ENCODE measurements at regions not wholly inside any gene's neighbourhood (a gene's known extent, or its start where the extent isn't known, plus 50 kb on each side); places are given as distances from the start of the nearest gene placed in this dataset.

DNA sequence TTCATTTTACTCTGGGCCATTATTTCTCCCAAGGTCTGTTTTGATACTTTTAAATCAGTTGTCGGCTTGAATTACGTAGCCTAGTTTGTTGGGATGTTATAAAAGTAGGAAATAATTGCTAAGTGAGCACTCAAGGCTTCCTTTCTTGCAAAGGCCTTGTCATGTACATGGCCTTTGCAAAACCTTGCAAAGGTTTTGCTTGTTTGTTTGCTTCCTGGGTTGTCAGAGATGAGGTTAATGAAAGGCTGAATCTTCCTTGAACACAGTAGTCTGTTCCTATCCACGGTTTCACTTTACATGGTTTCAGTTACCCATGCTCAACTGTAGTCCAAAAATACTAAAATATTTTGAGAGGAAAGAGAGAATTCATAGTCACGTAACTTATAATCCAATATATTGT is 113.5 kb downstream of the NAA11 start:
- no peaks in the 10 kb centered on the region for H3K27me3 ChIP-seq (ENCODE audit: insufficient read depth, low read depth, low read length)
- no peaks in the 10 kb centered on the region for H3F3A ChIP-seq (ENCODE audit: insufficient read depth, low read length, poor library complexity, severe bottlenecking)
- H4K20me1 ChIP-seq (ENCODE audit: insufficient read depth), result no peaks in the 10 kb centered on the region
- TF ChIP-seq EZH2 (IDR thresholded peaks at IDR 0.05; ENCODE audit: borderline replicate concordance, insufficient read depth, low read length, poor library complexity, severe bottlenecking) (no peak), TAF1 (IDR thresholded peaks at IDR 0.05; ENCODE audit: low read depth) (no peak), EP300 (conservative IDR thresholded peaks at IDR 0.05; ENCODE audit: poor library complexity, severe bottlenecking) (no peak)
- no peak overlapping the region for H2AFZ ChIP-seq (ENCODE audit: low read depth, low read length)
- no peak overlapping the region for H3K4me2 ChIP-seq (ENCODE audit: low read length)
- H3K4me3 ChIP-seq (ENCODE audit: low read length), result no peak overlapping the region
- no peaks in the 10 kb centered on the region for H3K79me2 ChIP-seq (replicated peaks; ENCODE audit: insufficient read depth, low read length)
- H3K36me3 ChIP-seq (ENCODE audit: insufficient read depth, low read length), result no peaks in the 10 kb centered on the region
- no peak overlapping the region for H3K27ac ChIP-seq (ENCODE audit: low read length)
- H3K9me3 ChIP-seq (ENCODE audit: low read length), result no peaks in the 10 kb centered on the region
- no peak overlapping the region for H3K9ac ChIP-seq (ENCODE audit: low read length)
- H3K9me2 ChIP-seq (ENCODE audit: insufficient read depth, low read length), result no peaks in the 10 kb centered on the region

DNA sequence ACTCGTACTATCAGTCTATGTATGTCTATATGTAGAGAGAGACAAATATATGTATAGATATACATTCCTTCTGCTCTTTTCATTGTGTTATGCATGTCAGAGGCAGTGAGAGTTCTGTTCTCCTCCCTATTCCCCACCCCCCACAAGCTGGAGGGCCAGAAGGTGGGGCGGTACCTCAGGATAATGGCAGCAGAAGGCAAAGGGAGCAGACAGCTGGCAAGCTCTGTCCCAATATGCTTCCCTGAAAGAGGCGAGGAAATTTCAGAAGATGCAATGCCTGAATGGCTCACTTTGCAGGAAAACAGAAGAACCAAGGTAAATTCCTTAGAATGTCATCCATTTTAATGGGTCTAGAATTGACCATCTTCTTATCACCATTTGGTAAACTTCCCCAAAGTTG is 114.4 kb downstream of the NAA11 start:
- no peak overlapping the region for H3K4me3 ChIP-seq (ENCODE audit: low read length)
- H3K4me2 ChIP-seq (ENCODE audit: low read length), result no peak overlapping the region
- no peak overlapping the region for H3K27ac ChIP-seq (ENCODE audit: low read length)
- H4K20me1 ChIP-seq (ENCODE audit: insufficient read depth), result no peaks in the 10 kb centered on the region
- H3F3A ChIP-seq (ENCODE audit: insufficient read depth, low read length, poor library complexity, severe bottlenecking), result no peaks in the 10 kb centered on the region
- no peaks in the 10 kb centered on the region for H3K79me2 ChIP-seq (replicated peaks; ENCODE audit: insufficient read depth, low read length)
- H3K9ac ChIP-seq (ENCODE audit: low read length), result no peak overlapping the region
- H3K9me3 ChIP-seq (ENCODE audit: low read length), result no peaks in the 10 kb centered on the region
- H3K9me2 ChIP-seq (ENCODE audit: insufficient read depth, low read length), result no peaks in the 10 kb centered on the region
- H2AFZ ChIP-seq (ENCODE audit: low read depth, low read length), result no peak overlapping the region
- TF ChIP-seq POLR2AphosphoS5 (IDR thresholded peaks at IDR 0.05), result no peak
- no peak for TF ChIP-seq EZH2 (IDR thresholded peaks at IDR 0.05; ENCODE audit: borderline replicate concordance, insufficient read depth, low read length, poor library complexity, severe bottlenecking)
- no peak for TF ChIP-seq SMC3 (conservative IDR thresholded peaks at IDR 0.05; ENCODE audit: poor library complexity)
- TF ChIP-seq TAF1 (IDR thresholded peaks at IDR 0.05; ENCODE audit: low read depth), result no peak
- TF ChIP-seq MXI1 (conservative IDR thresholded peaks at IDR 0.05; ENCODE audit: poor library complexity, severe bottlenecking), result no peak
- TF ChIP-seq EP300 (conservative IDR thresholded peaks at IDR 0.05; ENCODE audit: poor library complexity, severe bottlenecking), result no peak
- TF ChIP-seq, protein P1, sequence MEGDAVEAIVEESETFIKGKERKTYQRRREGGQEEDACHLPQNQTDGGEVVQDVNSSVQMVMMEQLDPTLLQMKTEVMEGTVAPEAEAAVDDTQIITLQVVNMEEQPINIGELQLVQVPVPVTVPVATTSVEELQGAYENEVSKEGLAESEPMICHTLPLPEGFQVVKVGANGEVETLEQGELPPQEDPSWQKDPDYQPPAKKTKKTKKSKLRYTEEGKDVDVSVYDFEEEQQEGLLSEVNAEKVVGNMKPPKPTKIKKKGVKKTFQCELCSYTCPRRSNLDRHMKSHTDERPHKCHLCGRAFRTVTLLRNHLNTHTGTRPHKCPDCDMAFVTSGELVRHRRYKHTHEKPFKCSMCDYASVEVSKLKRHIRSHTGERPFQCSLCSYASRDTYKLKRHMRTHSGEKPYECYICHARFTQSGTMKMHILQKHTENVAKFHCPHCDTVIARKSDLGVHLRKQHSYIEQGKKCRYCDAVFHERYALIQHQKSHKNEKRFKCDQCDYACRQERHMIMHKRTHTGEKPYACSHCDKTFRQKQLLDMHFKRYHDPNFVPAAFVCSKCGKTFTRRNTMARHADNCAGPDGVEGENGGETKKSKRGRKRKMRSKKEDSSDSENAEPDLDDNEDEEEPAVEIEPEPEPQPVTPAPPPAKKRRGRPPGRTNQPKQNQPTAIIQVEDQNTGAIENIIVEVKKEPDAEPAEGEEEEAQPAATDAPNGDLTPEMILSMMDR (IDR thresholded peaks at IDR 0.05; ENCODE audit: poor library complexity, severe bottlenecking), result no peak
- TF ChIP-seq, protein P2, sequence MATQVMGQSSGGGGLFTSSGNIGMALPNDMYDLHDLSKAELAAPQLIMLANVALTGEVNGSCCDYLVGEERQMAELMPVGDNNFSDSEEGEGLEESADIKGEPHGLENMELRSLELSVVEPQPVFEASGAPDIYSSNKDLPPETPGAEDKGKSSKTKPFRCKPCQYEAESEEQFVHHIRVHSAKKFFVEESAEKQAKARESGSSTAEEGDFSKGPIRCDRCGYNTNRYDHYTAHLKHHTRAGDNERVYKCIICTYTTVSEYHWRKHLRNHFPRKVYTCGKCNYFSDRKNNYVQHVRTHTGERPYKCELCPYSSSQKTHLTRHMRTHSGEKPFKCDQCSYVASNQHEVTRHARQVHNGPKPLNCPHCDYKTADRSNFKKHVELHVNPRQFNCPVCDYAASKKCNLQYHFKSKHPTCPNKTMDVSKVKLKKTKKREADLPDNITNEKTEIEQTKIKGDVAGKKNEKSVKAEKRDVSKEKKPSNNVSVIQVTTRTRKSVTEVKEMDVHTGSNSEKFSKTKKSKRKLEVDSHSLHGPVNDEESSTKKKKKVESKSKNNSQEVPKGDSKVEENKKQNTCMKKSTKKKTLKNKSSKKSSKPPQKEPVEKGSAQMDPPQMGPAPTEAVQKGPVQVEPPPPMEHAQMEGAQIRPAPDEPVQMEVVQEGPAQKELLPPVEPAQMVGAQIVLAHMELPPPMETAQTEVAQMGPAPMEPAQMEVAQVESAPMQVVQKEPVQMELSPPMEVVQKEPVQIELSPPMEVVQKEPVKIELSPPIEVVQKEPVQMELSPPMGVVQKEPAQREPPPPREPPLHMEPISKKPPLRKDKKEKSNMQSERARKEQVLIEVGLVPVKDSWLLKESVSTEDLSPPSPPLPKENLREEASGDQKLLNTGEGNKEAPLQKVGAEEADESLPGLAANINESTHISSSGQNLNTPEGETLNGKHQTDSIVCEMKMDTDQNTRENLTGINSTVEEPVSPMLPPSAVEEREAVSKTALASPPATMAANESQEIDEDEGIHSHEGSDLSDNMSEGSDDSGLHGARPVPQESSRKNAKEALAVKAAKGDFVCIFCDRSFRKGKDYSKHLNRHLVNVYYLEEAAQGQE (IDR thresholded peaks at IDR 0.05; ENCODE audit: borderline replicate concordance), result no peak
- no peak for TF ChIP-seq RAD21 (conservative IDR thresholded peaks at IDR 0.05)
- no peaks in the 10 kb centered on the region for H3K36me3 ChIP-seq (ENCODE audit: insufficient read depth, low read length)
- no peaks in the 10 kb centered on the region for H3K27me3 ChIP-seq (ENCODE audit: insufficient read depth, low read depth, low read length)

- no peaks in the 10 kb centered on the region for H3K79me2 ChIP-seq (replicated peaks; ENCODE audit: insufficient read depth, low read length)
- H3K27ac ChIP-seq (ENCODE audit: low read length), result no peak overlapping the region
- no peak overlapping the region for H3K9ac ChIP-seq (ENCODE audit: low read length)
- no peak for TF ChIP-seq EP300 (conservative IDR thresholded peaks at IDR 0.05; ENCODE audit: poor library complexity, severe bottlenecking)
- no peak for TF ChIP-seq MXI1 (conservative IDR thresholded peaks at IDR 0.05; ENCODE audit: poor library complexity, severe bottlenecking)
- TF ChIP-seq, protein P2 (IDR thresholded peaks at IDR 0.05; ENCODE audit: borderline replicate concordance), result no peak
- TF ChIP-seq RAD21 (conservative IDR thresholded peaks at IDR 0.05), result no peak
- no peak for TF ChIP-seq SMC3 (conservative IDR thresholded peaks at IDR 0.05; ENCODE audit: poor library complexity)
- no peak for TF ChIP-seq EZH2 (IDR thresholded peaks at IDR 0.05; ENCODE audit: borderline replicate concordance, insufficient read depth, low read length, poor library complexity, severe bottlenecking)
- TF ChIP-seq, protein P1 (IDR thresholded peaks at IDR 0.05; ENCODE audit: poor library complexity, severe bottlenecking), result no peak
- no peak for TF ChIP-seq TAF1 (IDR thresholded peaks at IDR 0.05; ENCODE audit: low read depth)
- TF ChIP-seq POLR2AphosphoS5 (IDR thresholded peaks at IDR 0.05), result no peak
- H3K4me2 ChIP-seq (ENCODE audit: low read length), result no peak overlapping the region
- no peak overlapping the region for H3K4me3 ChIP-seq (ENCODE audit: low read length)
- no peaks in the 10 kb centered on the region for H3K9me2 ChIP-seq (ENCODE audit: insufficient read depth, low read length)
- no peaks in the 10 kb centered on the region for H4K20me1 ChIP-seq (ENCODE audit: insufficient read depth)
- H3K36me3 ChIP-seq (ENCODE audit: insufficient read depth, low read length), result no peaks in the 10 kb centered on the region
- no peaks in the 10 kb centered on the region for H3K9me3 ChIP-seq (ENCODE audit: low read length)
- no peaks in the 10 kb centered on the region for H3F3A ChIP-seq (ENCODE audit: insufficient read depth, low read length, poor library complexity, severe bottlenecking)
- no peaks in the 10 kb centered on the region for H3K27me3 ChIP-seq (ENCODE audit: insufficient read depth, low read depth, low read length)
- H2AFZ ChIP-seq (ENCODE audit: low read depth, low read length), result no peak overlapping the region
These were observed 115.2 kb downstream of the NAA11 start for GRCh38 chr4:79210636-79211049.
